ENCODE measurements at regions not wholly inside any gene's neighbourhood (a gene's known extent, or its start where the extent isn't known, plus 50 kb on each side); places are given as distances from the start of the nearest gene placed in this dataset.

- TF ChIP-seq CTCF (IDR thresholded peaks at IDR 0.05; ENCODE audit: low read depth, low read length, poor library complexity, severe bottlenecking) = no peak
- no peak for TF ChIP-seq EZH2phosphoT487 (IDR thresholded peaks at IDR 0.05; ENCODE audit: borderline replicate concordance, low read length)
Measured at GRCh38 chr5:133702791-133703770, 90.7 kb upstream of the FSTL4 start.
